ENCODE measurements at regions not wholly inside any gene's neighbourhood (a gene's known extent, or its start where the extent isn't known, plus 50 kb on each side); places are given as distances from the start of the nearest gene placed in this dataset.

GRCh38 chr5:121415270-121415669 lies 436.4 kb upstream of the FTMT start:
- no peak overlapping the region for H3K4me3 ChIP-seq (replicated peaks in 1 of 2; ENCODE audit: low read depth in 1 of 2, low read length in 2 of 2)
- H3K9me3 ChIP-seq (ENCODE audit: control insufficient read depth in 1 of 2, insufficient read depth in 1 of 2, low read depth in 1 of 2, low read length in 2 of 2), result no peaks in the 10 kb centered on the region
- no peaks in the 10 kb centered on the region for H3K9me2 ChIP-seq (ENCODE audit: insufficient read depth)
- ChIA-PET POLR2A (no interaction called here), RAD21 (ENCODE audit: low non-redundant PET in 1 of 2, low total read pairs in 2 of 2, uncharacterized antibody in 2 of 2, unreplicated experiment in 2 of 2) (no interaction called here), CTCF (no interaction called here)
- H3K36me3 ChIP-seq (ENCODE audit: control insufficient read depth in 1 of 2, insufficient read depth in 2 of 2, low read length in 2 of 2), result no peaks in the 10 kb centered on the region
- BruUV-seq (replicated peaks), result no TSS peak
- H3K27ac ChIP-seq (ENCODE audit: low read depth, low read length), result no peak overlapping the region
- DNase-seq (ENCODE audit: low read depth, low spot score) (no peak), ATAC-seq (no peak)
- H3K79me2 ChIP-seq (ENCODE audit: insufficient read depth, low read length), result no peaks in the 10 kb centered on the region
- no peaks in the 10 kb centered on the region for H4K20me1 ChIP-seq (ENCODE audit: insufficient read depth)
- H3K27me3 ChIP-seq (ENCODE audit: insufficient read depth, low read length), result no peaks in the 10 kb centered on the region
- H3K9ac ChIP-seq (ENCODE audit: low read length), result no peak overlapping the region
- no peak overlapping the region for H3K4me2 ChIP-seq (ENCODE audit: low read length)
- H2AFZ ChIP-seq (ENCODE audit: low read depth, low read length, poor library complexity, severe bottlenecking), result no peak overlapping the region
- intact Hi-C loops (cut with micrococcal nuclease), result no loop called here
- TF ChIP-seq POLR2AphosphoS5 (IDR thresholded peaks at IDR 0.05; ENCODE audit: low read depth, low read length) (no peak), ZFX (IDR thresholded peaks at IDR 0.05) (no peak), SRF (IDR thresholded peaks at IDR 0.05; ENCODE audit: low read depth) (no peak), POLR2A (IDR thresholded peaks at IDR 0.05; ENCODE audit: borderline replicate concordance, extremely low read depth, insufficient read depth, insufficient read length) (no peak), JUND (IDR thresholded peaks at IDR 0.05) (no peak), SP1 (IDR thresholded peaks at IDR 0.05; ENCODE audit: low read depth) (no peak), REST (IDR thresholded peaks at IDR 0.05; ENCODE audit: low read depth) (no peak), ZNF274 (IDR thresholded peaks at IDR 0.05; ENCODE audit: low read depth, low read length) (no peak), TCF7L2 (IDR thresholded peaks at IDR 0.05; ENCODE audit: borderline replicate concordance, extremely low read depth, insufficient read depth, insufficient read length) (no peak), ATF3 (IDR thresholded peaks at IDR 0.05) (no peak), EZH2 (IDR thresholded peaks at IDR 0.05) (no peak), RAD21 (IDR thresholded peaks at IDR 0.05; ENCODE audit: low read depth) (no peak), EGR1 (IDR thresholded peaks at IDR 0.05; ENCODE audit: low read depth) (no peak), CBX3 (IDR thresholded peaks at IDR 0.05; ENCODE audit: low read depth) (no peak)
- TF ChIP-seq, protein P1, sequence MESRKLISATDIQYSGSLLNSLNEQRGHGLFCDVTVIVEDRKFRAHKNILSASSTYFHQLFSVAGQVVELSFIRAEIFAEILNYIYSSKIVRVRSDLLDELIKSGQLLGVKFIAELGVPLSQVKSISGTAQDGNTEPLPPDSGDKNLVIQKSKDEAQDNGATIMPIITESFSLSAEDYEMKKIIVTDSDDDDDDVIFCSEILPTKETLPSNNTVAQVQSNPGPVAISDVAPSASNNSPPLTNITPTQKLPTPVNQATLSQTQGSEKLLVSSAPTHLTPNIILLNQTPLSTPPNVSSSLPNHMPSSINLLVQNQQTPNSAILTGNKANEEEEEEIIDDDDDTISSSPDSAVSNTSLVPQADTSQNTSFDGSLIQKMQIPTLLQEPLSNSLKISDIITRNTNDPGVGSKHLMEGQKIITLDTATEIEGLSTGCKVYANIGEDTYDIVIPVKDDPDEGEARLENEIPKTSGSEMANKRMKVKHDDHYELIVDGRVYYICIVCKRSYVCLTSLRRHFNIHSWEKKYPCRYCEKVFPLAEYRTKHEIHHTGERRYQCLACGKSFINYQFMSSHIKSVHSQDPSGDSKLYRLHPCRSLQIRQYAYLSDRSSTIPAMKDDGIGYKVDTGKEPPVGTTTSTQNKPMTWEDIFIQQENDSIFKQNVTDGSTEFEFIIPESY (IDR thresholded peaks at IDR 0.05; ENCODE audit: extremely low read depth, insufficient replicate concordance, low read length), result no peak
- H3K4me1 ChIP-seq (ENCODE audit: control insufficient read depth in 1 of 2, insufficient read depth in 2 of 2, low read length in 2 of 2), result no peaks in the 10 kb centered on the region

Measured in HCT116 (cell line).